ENCODE measurements at regions not wholly inside any gene's neighbourhood (a gene's known extent, or its start where the extent isn't known, plus 50 kb on each side); places are given as distances from the start of the nearest gene placed in this dataset.

DNA sequence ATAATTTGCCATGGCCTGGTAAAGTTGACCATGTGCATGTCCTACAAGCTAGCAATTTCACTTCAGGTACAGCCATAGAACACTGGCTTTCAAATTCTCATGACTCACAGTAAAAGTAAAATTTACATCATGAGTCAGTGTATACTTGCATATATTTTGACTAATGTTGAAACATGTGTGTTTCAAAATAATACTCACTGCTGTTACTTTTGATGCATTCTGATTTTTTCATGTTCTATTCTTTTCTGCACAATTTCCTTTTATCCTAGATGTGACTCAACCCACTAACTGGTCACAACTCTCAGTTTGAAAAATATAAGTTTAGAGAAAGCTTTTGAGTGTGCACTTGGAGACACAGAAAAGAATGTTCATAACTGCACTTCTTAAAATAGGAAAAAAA is 365.7 kb downstream of the FGF13 start:
- H2AFZ ChIP-seq (ENCODE audit: control insufficient read depth, low read depth, low read length) = no peak overlapping the region
- ChIA-PET POLR2A (no interaction called here), SMC1A (ENCODE audit: uncharacterized antibody, unreplicated experiment) (interaction anchor here (0.5 kb wide), 1 partner anchor 17 kb away, joined by 3 read pairs; no protein-coding TSS in a partner anchor), CTCF (no interaction called here), RAD21 (ENCODE audit: unreplicated experiment) (no interaction called here)
- no TSS peak for BruUV-seq (replicated peaks)
- no peaks in the 10 kb centered on the region for H3K27me3 ChIP-seq (replicated peaks in 1 of 2; ENCODE audit: control insufficient read depth in 2 of 2, insufficient read depth in 2 of 2, low read length in 1 of 2)
- H3K9me3 ChIP-seq (replicated peaks; ENCODE audit: control insufficient read depth, insufficient read depth, low read length) = no peaks in the 10 kb centered on the region
- H3K79me2 ChIP-seq (ENCODE audit: control insufficient read depth, insufficient read depth, low read length) = no peaks in the 10 kb centered on the region
- H3K36me3 ChIP-seq (ENCODE audit: control insufficient read depth in 2 of 2, insufficient read depth in 2 of 2, low read length in 1 of 2) = no peaks in the 10 kb centered on the region
- FAIRE-seq (no peak), DNase-seq (ENCODE audit: low read depth, low spot score) (no peak), ATAC-seq (no peak)
- in situ Hi-C loops (cut with MboI) (no loop called here), intact Hi-C loops (cut with micrococcal nuclease; ENCODE audit: unreplicated experiment) (no loop called here)
- H3K4me1 ChIP-seq (ENCODE audit: control insufficient read depth, insufficient read depth, low read length) = no peaks in the 10 kb centered on the region
- no peaks in the 10 kb centered on the region for H4K20me1 ChIP-seq (ENCODE audit: control insufficient read depth, insufficient read depth)
- H3K9ac ChIP-seq (ENCODE audit: control insufficient read depth, insufficient read depth, low read length) = no peak overlapping the region
- no peak overlapping the region for H3K27ac ChIP-seq (ENCODE audit: control insufficient read depth, insufficient read depth)
- TF ChIP-seq YBX1 (IDR thresholded peaks at IDR 0.05) (no peak), MTA3 (IDR thresholded peaks at IDR 0.05; ENCODE audit: borderline replicate concordance, low read length) (no peak), BRCA1 (IDR thresholded peaks at IDR 0.05; ENCODE audit: low read depth, low read length) (no peak), CEBPB (IDR thresholded peaks at IDR 0.05; ENCODE audit: borderline replicate concordance in 1 of 2, low read depth in 2 of 2, low read length in 2 of 2) (no peak), MXI1 (IDR thresholded peaks at IDR 0.05; ENCODE audit: low read depth, low read length) (no peak), RFX5 (IDR thresholded peaks at IDR 0.05; ENCODE audit: low read depth, low read length) (no peak)
- TF ChIP-seq, protein P1, sequence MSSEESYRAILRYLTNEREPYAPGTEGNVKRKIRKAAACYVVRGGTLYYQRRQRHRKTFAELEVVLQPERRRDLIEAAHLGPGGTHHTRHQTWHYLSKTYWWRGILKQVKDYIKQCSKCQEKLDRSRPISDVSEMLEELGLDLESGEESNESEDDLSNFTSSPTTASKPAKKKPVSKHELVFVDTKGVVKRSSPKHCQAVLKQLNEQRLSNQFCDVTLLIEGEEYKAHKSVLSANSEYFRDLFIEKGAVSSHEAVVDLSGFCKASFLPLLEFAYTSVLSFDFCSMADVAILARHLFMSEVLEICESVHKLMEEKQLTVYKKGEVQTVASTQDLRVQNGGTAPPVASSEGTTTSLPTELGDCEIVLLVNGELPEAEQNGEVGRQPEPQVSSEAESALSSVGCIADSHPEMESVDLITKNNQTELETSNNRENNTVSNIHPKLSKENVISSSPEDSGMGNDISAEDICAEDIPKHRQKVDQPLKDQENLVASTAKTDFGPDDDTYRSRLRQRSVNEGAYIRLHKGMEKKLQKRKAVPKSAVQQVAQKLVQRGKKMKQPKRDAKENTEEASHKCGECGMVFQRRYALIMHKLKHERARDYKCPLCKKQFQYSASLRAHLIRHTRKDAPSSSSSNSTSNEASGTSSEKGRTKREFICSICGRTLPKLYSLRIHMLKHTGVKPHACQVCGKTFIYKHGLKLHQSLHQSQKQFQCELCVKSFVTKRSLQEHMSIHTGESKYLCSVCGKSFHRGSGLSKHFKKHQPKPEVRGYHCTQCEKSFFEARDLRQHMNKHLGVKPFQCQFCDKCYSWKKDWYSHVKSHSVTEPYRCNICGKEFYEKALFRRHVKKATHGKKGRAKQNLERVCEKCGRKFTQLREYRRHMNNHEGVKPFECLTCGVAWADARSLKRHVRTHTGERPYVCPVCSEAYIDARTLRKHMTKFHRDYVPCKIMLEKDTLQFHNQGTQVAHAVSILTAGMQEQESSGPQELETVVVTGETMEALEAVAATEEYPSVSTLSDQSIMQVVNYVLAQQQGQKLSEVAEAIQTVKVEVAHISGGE (CRISPR knock-in tag; IDR thresholded peaks at IDR 0.05) = no peak
- TF ChIP-seq, protein P2, sequence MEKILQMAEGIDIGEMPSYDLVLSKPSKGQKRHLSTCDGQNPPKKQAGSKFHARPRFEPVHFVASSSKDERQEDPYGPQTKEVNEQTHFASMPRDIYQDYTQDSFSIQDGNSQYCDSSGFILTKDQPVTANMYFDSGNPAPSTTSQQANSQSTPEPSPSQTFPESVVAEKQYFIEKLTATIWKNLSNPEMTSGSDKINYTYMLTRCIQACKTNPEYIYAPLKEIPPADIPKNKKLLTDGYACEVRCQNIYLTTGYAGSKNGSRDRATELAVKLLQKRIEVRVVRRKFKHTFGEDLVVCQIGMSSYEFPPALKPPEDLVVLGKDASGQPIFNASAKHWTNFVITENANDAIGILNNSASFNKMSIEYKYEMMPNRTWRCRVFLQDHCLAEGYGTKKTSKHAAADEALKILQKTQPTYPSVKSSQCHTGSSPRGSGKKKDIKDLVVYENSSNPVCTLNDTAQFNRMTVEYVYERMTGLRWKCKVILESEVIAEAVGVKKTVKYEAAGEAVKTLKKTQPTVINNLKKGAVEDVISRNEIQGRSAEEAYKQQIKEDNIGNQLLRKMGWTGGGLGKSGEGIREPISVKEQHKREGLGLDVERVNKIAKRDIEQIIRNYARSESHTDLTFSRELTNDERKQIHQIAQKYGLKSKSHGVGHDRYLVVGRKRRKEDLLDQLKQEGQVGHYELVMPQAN (conservative IDR thresholded peaks at IDR 0.05) = no peak
- TF ChIP-seq, protein P3, sequence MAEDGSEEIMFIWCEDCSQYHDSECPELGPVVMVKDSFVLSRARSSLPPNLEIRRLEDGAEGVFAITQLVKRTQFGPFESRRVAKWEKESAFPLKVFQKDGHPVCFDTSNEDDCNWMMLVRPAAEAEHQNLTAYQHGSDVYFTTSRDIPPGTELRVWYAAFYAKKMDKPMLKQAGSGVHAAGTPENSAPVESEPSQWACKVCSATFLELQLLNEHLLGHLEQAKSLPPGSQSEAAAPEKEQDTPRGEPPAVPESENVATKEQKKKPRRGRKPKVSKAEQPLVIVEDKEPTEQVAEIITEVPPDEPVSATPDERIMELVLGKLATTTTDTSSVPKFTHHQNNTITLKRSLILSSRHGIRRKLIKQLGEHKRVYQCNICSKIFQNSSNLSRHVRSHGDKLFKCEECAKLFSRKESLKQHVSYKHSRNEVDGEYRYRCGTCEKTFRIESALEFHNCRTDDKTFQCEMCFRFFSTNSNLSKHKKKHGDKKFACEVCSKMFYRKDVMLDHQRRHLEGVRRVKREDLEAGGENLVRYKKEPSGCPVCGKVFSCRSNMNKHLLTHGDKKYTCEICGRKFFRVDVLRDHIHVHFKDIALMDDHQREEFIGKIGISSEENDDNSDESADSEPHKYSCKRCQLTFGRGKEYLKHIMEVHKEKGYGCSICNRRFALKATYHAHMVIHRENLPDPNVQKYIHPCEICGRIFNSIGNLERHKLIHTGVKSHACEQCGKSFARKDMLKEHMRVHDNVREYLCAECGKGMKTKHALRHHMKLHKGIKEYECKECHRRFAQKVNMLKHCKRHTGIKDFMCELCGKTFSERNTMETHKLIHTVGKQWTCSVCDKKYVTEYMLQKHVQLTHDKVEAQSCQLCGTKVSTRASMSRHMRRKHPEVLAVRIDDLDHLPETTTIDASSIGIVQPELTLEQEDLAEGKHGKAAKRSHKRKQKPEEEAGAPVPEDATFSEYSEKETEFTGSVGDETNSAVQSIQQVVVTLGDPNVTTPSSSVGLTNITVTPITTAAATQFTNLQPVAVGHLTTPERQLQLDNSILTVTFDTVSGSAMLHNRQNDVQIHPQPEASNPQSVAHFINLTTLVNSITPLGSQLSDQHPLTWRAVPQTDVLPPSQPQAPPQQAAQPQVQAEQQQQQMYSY (CRISPR knock-in tag; IDR thresholded peaks at IDR 0.05) = no peak
- no peak overlapping the region for H3K4me2 ChIP-seq (ENCODE audit: control insufficient read depth, insufficient read depth)
- H3K4me3 ChIP-seq = no peak overlapping the region

All from GM12878 (cell line).